ENCODE measurements at regions not wholly inside any gene's neighbourhood (a gene's known extent, or its start where the extent isn't known, plus 50 kb on each side); places are given as distances from the start of the nearest gene placed in this dataset.

DNA sequence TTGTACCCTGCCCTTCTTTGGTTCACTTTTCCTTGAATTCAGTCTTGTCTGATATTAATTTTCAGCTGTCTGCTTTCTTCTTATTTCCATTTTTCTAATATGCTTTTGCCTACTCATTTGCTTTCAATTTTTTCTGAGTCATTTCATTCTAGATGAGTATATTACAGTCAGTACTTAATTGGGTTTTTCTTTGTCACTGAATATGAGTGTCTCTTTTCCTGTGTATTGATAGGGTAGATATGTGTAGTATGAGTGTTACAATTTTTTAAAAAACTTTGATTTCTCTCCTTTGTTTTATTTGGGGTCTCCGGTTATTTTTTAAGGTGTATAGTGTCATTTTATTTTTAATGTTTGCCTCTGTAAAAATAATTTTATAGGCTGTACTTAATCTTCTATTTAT, 222.2 kb downstream of the IDS start:
- in situ Hi-C loops (cut with HindIII; ENCODE audit: low sequenced_read_pairs) = no loop called here
- no peak for DNase-seq (ENCODE audit: low spot score)

DNA sequence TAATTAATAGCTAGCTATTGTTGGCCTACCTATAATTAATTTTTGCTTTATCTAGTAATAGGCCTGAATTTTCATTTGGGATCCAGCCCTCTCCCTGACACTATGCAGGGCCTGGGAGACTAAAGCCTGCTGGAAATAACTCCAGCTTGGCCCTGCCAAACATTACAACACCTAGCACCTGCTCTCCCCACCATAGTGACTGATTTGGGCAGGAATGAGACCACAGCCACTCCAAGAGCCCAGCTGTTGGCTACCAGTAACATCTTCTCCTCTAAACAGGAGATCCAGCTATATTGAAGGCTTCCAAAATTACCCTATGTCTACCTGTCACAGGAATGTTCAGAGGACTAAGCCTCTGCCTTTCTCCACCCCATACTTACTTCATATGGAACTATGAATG, 225.1 kb downstream of the IDS start:
- no peak for DNase-seq (ENCODE audit: low spot score)
- in situ Hi-C loops (cut with HindIII; ENCODE audit: low sequenced_read_pairs) = no loop called here

DNA sequence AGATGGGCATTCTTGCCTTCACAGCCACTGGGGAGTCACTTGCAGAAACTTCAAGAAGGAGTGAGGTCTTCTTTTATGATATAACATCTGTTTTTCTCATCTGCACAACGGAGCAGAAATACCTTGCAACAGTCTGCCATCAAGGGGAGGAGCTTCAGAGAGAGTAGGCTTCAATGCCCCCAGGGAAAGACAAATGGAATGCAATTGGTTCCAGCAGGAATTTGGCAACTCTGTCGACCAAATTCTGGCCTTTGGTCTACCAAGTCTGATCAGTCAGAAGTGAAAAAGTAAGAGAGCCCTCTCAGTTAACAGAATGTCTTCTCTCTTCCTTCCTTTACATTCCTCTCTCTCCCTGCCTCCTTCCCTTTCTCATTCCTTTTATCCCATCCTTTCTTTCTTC, 229.3 kb downstream of the IDS start:
- in situ Hi-C loops (cut with HindIII; ENCODE audit: low sequenced_read_pairs) = no loop called here
- DNase-seq (ENCODE audit: low spot score) = no peak

DNA sequence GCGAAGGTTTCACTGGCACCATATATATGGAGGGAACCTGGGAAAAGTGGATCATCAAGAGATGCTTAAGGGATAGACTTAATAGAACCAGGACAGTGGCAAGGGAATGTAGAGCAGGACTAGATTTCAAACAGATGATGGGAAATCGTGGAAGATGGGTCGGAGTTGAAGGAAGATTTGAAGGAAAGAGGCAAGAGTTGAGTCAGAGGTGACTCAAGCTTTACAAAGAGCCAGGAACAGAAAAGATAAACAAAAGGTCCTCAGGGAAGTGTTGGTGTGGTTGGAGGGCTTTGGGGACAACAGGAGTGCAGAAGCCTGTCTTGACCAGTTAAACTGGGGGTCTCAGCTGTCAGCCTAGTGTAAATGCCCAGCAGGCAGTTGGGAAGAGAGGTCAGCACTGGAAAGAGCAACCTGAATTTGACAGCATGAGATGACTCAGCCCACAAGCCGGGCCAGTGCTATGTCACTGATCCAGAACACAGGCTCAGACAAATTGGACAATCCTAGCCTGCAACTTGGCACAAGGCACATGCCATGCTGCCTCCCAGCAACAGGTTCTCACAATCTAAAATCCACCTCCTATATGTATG, 230.5 kb downstream of the IDS start:
- in situ Hi-C loops (cut with HindIII; ENCODE audit: low sequenced_read_pairs) = no loop called here
- DNase-seq (ENCODE audit: low spot score) = peak; percentile 25

DNA sequence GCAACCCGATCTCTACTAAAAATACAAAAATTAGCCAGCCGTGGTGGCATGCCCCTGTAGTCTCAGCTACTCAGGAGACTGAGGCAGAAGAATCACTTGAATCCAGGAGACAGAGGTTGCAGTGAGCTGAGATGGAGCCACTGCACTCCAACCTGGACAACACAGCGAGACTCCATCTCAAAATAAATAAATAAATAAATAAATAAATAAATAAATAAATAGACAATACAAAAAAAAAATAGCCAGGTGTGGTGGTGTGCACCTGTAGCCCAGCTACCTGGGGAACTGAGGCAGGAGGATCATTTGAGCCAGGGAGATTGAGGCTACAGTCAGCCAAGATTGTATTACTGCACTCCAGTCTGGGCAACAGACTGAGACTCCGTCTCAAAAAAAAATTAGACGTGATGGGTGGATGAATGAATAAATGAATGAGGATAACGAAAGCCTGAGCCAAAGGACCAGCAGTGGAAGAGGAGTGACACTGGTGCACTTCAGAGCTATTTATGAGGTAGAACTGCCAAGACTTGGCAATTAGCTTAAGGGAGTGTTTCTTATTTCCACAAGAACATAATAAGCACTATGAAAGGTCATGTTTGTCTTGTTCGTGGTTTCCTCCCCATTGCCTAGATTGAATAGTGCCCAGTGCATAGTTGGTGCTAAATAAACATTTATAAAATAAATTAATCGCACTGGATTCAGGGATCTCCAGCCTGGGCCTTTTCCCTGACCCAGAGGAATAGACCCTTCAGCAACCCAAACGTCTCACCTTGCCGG, 232.2 kb downstream of the IDS start:
- in situ Hi-C loops (cut with HindIII; ENCODE audit: low sequenced_read_pairs) = no loop called here
- DNase-seq (ENCODE audit: low spot score) = no peak

DNA sequence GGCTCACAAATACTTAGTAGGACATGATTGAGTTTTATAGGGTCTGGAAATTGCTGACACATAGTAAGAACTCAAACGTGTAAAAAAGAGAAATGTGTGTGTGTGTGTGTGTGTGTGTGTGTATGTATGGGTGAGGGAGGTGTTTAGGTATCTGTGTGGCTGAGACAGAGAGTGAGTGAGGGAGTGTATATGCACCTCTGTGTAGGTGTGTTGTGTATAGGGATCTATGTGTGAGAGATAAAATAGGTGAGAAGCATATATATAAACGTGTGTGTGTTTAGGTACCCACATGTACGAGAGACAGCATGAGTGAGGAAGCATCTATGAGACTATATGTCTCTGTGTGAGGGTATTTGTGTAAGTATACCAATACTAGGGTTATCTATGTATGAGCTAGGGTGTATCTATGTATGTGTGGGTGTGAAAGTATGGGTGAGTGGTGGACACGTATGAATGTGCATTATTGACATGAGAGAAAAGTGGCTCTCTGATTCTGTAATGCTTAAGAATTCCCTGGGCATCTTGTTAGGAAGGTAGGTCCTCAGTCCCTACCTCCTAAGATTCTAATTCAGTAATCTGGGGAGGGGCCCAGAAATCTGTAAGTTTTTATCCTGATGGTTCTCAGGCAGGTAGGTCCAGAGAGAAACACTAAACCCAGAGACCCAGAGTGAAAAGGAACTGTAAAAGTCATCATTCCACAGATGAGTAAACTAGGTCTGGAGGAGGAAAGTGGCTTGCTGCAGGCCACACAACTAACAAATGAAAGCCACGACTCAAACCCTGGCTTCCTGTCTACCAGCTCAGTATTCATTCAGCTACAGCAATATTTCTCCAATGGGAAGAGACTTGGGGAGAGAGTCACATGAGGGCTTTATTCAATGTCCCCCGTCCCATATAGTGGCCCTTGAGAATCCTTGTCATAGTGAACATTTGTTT, 237.0 kb downstream of the IDS start:
- in situ Hi-C loops (cut with HindIII; ENCODE audit: low sequenced_read_pairs) = no loop called here
- DNase-seq (ENCODE audit: low spot score) = no peak

DNA sequence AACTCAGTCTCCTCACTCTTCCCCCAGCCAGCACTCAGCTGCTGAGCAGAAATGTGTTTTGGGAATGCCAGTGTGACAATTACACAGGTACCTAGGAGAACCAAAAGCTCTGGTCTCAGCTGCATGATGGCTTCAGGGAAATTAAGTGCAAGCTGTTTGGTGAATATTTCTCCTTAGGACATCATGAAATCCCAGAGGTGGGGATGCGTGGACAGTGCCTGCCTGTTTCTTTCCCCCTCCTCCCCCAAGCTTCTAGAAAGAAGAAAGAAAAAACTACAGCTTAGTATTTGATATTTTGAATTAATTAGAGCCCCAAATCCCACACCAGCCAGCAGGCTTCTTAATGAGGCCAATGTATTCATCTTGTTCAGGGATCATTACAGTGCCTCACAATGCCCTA, 243.0 kb downstream of the IDS start:
- in situ Hi-C loops (cut with HindIII; ENCODE audit: low sequenced_read_pairs) = no loop called here
- DNase-seq (ENCODE audit: low spot score) = no peak

DNA sequence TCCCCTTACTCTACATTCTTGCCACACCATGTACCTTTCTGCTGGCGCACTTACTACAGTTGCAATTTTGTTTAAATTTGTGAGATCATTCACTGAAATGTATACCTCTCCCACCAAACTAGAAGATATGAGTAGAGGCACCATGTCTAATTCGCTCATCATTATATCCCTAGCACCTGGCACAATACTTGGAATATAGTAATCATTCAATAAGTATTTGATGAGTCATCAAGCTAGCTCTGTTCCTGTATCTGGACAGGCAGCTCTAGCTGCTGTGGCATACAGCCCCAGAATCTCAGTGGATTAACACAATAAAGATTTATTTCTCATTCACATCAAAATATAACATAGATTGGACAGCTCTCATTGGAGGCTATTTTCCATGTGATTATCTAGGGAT, 245.9 kb downstream of the IDS start:
- DNase-seq (ENCODE audit: low spot score) = no peak
- in situ Hi-C loops (cut with HindIII; ENCODE audit: low sequenced_read_pairs) = no loop called here

DNA sequence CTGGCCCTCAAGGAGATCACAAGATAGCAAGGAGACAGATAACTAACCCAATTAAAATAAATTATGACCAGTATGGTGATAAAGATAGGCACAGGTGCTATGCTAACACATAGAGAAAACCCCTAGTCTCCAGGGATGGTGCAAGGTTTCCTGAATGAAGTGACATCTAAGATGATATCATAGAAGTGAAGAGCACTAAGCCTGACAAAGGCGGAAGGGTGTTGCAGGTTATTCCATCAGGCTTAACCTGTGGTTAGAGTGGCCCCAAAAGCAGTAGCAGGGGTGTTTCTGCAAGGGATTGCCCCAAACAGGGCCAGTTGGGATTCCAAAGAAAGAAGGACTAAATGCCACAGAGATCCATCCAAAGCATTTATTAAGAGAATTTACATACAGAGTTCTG, 249.2 kb downstream of the IDS start:
- DNase-seq (ENCODE audit: low spot score) = no peak
- in situ Hi-C loops (cut with HindIII; ENCODE audit: low sequenced_read_pairs) = no loop called here

DNA sequence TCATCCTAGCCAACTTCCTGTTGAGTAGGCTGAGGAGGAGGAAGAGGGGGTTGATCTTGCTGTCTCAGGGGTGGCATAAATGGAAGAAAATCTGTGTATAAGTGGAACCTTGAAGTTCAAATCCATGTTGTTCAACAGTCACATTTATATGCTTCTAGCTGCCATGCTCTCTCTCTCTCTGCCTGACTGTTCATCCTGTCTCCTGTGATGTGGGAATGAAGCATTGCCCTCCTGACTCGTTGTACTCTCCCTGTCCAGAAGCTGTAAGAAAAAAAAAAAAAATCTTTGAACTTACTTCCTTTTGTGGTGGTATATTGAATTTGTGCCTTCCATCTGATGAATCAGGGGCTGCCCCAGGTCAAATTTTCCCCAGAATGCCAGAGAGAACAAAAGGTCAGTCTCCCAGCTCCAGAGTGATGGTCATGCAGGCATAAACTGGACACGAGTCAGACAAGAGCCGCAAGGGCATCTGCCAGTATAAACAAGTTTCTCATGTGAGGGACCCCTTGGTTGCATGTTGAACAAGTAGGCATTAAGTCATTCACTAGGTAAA, 257.0 kb downstream of the IDS start:
- in situ Hi-C loops (cut with HindIII; ENCODE audit: low sequenced_read_pairs) = no loop called here
- no peak for DNase-seq (ENCODE audit: low spot score)

DNA sequence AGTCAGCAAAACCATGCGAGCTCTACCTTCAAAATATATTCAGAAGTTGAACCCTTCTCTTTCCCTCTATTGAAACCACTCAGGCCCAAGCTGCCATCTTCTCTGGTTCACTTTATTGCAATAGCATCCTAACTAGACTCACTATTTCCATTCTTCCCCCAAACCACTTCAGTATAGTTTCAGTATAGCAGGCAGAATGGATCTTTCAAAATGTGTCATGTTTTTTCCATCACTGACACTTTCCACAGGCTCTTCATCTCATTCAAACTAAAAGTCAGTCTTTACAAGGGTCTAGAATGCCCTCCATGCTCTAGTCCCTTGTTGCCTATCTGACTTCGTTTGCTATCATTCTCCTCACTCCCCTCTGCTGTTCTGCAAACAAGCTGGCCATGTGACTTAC, 274.4 kb downstream of the IDS start:
- no peak for DNase-seq (ENCODE audit: low spot score)
- in situ Hi-C loops (cut with HindIII; ENCODE audit: low sequenced_read_pairs) = no loop called here

DNA sequence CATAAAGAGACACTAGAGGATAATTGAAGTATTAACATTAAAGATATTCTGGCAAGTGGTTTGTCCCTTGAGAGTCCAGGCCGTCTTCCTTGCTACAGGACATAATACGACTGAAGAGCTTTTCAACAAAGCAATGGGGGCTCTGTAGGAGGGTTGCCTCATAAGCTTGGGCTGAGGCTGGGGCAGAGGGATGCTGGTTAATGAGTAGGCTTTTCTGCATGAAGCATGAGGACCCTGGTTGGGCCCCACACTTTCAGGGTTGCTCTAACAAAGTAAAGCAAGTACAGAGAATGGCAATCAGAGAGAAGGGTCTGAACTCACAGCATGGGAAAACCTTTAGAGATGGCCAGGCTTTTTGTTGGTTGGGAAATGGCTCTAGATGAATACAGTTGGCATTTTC, 281.3 kb downstream of the IDS start:
- in situ Hi-C loops (cut with HindIII; ENCODE audit: low sequenced_read_pairs) = no loop called here
- DNase-seq (ENCODE audit: low spot score) = no peak

DNA sequence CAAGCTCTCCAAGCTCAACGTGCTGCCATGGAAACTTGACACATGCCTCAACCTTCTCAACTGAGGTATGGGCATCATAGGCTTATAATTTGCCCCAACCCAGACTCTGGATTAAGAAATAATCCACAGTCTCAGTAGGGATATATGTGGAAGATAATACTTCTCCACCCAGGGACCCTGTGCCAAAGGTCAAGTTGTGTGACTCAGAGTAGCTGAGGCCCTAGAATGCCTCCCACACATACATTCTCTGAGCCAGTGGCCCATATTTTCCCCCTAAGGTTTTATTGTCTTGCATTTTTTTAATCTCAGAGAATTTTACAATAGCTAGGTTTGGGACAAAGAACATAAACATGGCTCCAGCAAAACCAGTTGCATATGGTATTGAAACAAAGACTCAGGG, 283.1 kb downstream of the IDS start:
- no peak for DNase-seq (ENCODE audit: low spot score)

DNA sequence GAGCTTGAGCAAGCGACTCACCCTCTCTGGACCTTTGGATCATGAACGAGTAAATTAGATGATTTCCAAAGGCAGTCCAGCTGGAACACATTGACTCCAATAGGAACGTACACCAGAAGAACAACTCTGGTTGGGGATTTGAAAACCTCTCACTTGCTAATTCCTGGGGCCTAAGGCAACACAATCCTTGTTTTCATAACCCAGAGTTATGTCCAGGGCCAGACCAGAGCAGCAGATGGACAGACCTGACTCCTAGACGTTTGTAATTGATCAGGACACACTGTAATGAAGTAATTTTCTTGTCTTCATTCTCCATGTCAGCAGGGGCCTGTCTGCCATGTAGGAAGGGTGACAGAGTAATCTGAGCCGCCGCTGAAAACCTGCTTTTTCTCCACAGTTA, 283.9 kb downstream of the IDS start:
- no peak for DNase-seq (ENCODE audit: low spot score)
- in situ Hi-C loops (cut with HindIII; ENCODE audit: low sequenced_read_pairs) = no loop called here

More for the DNA sequence above, 283.1 kb downstream of the IDS start:
- in situ Hi-C loops (cut with HindIII; ENCODE audit: low sequenced_read_pairs) = no loop called here

DNA sequence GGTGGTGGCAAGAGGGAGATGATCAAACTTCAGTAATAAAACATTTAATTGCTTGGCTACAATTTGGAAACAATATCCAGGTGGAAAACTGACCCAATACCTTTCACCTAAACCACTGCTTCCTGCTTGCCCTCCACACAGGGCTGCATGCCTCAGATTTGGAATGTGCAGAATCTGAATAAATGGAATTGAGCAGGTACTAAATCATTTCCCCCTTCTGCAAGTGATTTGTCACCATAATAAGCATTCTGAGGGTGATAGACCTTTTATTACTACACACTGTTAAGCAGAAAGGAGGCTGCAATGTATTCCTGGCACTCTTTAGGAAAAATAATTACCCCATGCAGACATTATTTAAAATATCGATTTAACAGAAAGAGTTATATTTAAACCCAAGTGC, 291.8 kb downstream of the IDS start:
- DNase-seq (ENCODE audit: low spot score) = no peak
- in situ Hi-C loops (cut with HindIII; ENCODE audit: low sequenced_read_pairs) = no loop called here

DNA sequence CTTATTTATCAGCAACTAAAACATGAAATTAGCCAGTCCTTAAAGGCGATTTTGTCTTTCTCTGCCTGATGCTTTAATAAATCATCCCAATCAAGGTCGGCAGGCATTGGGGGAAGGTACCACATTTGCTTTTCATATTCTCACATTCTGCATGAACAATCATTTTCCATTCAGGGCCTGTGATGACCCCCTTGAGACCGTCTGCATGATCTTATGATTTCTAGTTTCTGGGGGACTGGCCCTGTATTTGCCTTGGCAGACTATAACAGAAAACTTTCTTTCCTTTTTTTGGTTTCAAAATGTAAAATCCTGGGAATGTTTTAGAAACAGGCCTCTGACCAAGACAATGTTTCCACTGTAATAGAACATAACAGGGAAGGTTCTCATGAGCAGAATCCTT, 296.8 kb downstream of the IDS start:
- in situ Hi-C loops (cut with HindIII; ENCODE audit: low sequenced_read_pairs) = no loop called here
- DNase-seq (ENCODE audit: low spot score) = no peak

DNA sequence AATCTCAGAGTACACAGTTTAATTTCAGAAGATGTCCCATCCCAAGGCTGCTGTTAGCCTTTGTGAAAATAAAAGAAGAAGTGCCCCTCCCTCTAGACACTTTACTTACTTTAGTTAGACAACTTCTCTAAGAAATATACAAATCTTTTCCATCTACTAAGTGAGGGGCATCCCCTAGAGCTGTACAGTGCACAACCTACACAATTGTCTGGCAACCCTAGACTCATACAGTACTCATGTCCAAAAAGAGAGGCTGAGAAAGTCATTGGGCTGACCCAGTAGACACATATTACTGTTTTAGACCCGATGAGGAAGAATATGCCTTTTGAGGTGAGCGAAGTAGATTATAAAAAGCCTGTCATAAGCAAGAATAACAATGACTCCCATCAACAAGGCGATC, 297.6 kb downstream of the IDS start:
- no peak for DNase-seq (ENCODE audit: low spot score)
- in situ Hi-C loops (cut with HindIII; ENCODE audit: low sequenced_read_pairs) = no loop called here

DNA sequence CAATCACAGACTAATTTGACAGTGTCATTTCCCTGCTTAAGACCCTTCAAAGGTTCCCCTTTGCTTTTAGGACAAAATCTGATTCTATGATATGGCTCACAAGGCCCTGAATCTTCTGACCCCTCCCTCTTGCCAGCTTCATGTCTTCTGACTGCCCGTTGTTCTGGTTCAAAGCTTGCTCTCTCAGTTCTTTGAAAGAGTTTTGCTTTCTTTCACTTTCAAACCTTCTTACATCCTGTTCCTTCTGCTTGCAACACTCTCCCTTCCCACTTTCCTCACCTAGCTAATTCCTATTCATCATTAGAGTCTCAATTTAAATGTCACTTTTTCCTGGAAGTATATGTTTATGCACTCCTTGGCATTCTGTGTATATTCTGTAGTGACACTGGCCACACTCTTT, 299.2 kb downstream of the IDS start:
- in situ Hi-C loops (cut with HindIII; ENCODE audit: low sequenced_read_pairs) = no loop called here
- DNase-seq (ENCODE audit: low spot score) = no peak

DNA sequence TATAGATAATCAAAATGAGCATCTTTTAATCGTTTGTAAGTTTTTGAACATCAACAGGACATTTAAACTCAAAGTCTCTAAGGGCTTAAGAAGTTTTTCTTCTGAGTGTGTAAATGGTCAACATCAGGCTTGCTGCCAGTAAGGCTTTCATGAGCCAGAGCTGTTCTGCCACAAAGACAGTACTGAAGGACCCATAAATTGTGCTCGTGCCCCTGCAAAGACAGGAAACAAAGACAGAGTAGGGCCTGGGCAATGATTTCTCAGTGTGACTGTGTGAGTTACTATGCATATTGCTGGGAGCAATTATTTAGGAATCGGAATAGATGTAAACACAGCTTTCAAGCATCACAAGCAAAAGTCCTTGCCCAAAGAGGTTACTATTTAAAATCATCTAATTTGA, 300.0 kb downstream of the IDS start:
- DNase-seq (ENCODE audit: low spot score) = no peak
- in situ Hi-C loops (cut with HindIII; ENCODE audit: low sequenced_read_pairs) = no loop called here

DNA sequence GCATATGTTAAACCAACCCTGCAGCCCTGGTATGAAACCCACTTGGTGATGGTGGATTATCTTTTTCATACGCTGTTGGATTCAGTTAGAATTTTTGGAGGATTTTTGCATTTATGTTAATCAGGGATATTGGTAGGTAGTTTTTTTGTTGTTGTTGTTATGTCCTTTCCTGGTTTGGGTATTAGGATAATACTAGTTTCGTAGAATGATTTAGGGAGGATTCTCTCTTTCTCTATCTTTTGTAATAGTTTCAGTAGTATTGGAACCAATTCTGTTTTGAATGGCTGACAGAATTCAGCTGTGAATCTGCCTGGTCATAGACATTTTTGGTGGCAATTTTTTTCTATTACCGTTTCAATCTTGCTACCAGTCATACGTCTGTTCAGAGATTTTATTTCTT, 305.4 kb downstream of the IDS start:
- in situ Hi-C loops (cut with HindIII; ENCODE audit: low sequenced_read_pairs) = no loop called here
- no peak for DNase-seq (ENCODE audit: low spot score)
